Stimulated activated CD4-positive, alpha-beta T cell treated with anti-CD3 and anti-CD28 coated beads, Interleukin-4, amount 100 ng/mL, for 24 hours (primary cell): ENCODE measurements at regions not wholly inside any gene's neighbourhood (a gene's known extent, or its start where the extent isn't known, plus 50 kb on each side); places are given as distances from the start of the nearest gene placed in this dataset.

Source experiments
- DNase-seq: peaks from one replicate; pipeline ENCODE4 v3.0.0-alpha.2; 2020

DNA sequence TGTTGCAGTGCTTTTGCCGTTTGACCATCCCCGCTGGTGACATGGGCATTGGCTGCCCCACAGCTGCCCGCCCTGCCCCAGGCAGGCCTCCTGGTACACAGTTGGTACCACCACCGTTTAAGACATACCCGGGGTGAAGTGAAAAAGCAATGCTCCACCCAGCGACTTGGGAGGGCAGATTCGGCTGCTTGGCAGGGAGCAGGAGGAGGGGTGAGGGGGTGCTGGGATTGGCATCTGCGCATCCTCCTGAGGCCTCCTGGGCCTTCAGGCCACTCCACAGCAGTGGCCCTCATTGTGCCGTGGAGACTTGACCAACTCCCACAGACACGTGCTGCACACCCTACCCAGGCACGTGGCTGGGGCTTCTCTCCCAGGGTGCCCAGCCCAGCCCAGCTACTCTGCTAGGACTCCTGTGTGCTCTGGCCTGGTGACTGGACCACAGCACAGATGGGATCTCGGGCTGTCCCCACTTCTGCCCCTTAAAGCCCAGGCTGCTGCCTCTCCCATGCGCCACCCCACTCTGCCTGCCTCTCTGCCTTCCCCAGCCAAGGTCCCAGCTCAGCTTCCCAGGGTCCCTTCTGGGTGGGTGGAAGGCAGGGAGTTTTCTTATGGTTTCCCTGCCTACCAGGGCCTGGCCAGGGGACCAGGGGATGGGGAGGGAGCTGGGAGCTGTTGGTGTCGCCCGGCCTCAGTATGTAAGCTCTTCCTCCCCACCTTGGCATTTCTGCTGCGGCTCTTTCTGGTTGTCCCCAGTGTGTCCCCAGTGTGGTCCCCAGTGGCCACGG, 157.0 kb upstream of the HS6ST1 start:
- DNase-seq, result no peak

DNA sequence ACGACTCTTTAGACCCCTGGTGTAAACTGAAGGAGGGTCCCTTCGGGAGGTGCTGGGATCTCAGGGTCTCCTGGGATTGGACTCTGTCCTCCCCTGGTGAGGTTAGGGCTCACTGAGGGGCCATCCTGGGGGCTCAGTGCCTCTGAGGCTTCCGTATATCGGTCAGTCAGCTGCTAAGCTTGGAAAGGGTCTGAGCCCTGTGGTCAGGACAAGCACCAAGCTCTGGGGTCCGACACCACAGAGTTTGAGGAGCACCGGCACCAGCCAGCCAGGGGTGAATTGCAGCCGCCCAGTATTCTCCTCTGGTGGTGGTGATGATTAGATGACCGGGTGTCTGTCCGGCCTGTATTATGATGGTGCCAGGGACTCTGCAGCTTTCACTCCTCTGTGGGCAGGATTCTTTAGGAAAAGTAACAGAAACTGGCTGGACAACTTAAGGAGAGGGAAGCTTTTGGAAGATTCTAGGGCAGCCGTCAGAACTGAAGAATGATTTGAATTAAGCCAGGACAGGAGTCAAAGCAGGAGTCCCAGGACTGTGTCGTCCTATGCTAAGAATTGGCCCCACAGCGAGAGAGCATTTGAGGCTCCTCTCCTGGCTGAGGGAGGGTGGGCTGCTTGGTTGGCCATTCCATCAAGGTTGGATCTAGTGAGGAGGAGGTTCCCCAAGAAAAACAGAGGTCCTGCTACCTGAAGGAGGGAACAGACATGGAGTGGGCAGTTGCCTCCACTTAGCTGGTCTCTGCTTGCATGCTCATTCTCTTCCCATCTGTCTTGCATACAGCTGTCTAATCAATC, 158.6 kb upstream of the HS6ST1 start:
- DNase-seq, result no peak

DNA sequence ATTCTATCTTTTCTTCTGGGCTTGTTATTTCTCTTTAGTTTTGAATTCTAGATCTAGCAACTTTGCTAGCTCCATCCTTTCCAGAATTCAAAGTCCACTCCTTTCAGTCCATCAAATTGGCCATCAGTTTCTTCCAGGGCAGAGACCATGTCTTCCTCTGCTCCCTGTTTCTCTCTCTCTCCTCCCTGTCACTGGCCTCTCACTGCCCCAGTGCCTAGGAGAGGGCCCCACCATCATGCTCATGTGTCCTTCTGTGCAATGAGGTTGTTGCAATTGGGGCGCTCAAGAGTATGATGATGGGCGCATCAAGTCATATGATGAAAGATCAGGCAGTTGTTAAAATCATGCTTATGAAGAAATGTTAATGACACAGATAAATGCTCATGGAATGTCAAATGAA, 159.2 kb upstream of the HS6ST1 start:
- no peak for DNase-seq

DNA sequence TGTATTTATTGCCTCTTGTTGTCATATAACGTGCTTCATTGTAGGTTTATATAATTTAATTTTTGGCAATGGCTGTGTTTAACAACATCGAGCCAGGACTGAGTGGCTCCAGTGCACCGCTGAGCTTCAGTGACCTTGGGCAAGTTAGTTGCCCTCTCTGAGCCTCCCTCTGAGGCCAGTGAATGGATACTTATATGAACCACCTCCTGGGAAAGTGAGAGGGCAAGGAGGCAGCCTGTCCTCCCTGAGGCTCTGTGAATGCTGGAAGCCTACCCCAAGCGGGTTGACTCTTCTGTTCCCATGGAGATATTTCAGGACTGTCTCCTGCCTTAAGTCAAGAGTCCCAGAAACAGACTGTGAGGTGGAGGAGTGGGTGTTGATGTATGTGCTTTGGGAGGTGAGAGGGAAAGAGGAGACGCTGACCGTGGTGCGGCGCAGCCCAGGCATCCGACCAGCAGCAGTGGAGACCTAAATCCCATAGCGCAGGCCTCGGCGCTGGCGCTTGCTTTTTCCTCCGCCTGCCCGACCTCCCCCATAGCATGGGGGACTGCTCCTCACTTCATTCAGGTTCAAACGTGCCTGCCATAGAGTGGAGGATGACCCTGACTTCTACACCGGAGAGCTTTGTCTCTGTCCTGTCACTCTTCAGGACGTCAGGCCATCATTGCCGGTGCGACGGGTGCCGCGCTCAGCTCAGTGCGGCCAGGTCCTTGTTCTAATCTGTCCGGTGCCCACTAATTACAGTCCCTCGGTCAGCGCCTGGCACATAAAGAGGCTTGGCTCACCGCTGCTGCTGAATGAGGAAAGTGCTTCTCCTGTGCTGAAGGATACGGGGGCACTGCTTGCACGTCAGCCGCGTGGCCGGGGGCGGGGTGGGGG, 167.3 kb upstream of the HS6ST1 start:
- no peak for DNase-seq

DNA sequence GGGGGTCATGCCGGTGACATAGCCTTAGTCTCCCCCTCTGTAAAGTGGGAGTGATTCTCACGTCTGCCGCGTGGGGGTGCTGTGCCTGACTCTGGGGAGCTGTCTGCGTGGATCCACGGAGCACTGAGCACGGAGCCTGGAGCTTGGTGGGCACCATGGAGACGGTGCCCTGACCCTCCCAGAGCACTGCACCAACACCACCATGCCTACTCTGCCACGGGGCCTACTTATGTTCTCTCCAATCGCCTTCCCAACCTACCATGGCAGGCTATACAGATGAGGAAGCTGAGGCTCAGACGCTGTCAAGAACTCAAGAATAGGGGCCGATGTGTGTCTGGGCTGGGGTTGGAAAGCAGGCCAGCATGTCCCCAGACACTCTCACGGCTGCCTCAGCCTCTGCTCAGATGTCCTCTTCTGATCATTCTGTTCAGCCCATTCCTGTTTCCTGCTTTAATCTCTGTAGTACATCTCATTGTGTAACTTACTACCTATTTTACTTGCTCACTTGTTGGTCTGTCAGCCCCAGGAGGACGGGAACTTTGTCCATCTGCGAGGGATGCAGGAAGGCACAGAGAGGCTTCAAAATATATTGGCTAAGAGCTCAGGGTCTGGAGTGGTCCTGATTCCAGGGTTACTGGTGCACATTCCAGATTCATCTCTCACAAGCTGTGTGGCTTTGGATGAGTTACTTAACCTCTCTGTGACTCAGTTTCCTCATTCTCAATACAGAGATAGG, 168.1 kb upstream of the HS6ST1 start:
- DNase-seq, result no peak

DNA sequence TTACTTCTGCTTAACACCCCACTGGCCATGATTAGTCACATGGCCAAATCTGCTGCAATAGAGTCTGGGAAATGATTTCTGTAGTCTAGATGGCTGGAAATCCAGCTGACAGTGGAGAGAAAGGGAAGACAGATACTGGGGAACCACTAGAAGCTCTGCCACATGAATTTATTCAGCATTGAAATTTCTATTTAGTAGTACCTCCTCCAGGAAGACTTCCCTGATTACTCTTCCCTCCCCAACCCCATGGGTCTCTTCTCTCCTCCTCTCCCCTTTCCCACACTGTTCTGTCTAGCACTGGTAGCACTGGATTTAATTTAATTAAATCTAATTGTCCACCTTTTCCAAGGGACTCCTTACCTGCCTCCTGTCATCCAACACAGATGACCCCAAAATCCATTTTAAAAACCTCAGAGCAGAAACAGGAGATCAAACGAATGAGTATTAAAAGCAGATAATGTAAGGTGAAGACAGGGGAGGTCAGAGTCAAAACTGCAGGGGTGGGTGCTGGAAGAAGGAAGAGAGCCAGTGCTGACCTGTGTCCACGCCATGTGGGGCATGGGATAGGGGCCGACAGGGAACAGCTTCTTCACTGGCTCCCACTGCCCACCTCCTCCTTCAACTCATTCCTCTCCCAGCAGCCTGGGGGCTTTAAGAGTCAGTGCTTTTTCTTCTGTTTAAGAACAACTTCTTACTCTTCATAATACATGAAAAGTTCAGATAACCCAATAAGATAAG, 169.2 kb upstream of the HS6ST1 start:
- no peak for DNase-seq

DNA sequence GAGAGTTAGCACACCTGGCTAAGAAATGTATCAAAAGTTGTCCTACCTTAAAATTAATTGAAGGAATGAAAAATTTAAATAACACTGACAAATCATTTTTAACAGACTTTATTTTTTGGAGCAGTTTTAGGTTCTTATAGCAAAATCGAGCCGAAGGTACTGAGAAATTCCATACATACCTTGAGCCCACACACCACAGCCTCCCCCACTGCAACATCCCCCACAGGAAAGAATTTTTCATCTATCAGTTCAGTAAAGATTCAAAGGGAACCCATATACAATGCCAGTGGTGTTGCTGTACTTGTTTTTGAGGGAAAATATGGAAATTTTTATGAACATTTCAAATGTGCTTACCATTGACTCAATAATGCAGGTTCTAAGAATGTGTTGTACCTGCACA, 169.8 kb upstream of the HS6ST1 start:
- DNase-seq, result no peak

DNA sequence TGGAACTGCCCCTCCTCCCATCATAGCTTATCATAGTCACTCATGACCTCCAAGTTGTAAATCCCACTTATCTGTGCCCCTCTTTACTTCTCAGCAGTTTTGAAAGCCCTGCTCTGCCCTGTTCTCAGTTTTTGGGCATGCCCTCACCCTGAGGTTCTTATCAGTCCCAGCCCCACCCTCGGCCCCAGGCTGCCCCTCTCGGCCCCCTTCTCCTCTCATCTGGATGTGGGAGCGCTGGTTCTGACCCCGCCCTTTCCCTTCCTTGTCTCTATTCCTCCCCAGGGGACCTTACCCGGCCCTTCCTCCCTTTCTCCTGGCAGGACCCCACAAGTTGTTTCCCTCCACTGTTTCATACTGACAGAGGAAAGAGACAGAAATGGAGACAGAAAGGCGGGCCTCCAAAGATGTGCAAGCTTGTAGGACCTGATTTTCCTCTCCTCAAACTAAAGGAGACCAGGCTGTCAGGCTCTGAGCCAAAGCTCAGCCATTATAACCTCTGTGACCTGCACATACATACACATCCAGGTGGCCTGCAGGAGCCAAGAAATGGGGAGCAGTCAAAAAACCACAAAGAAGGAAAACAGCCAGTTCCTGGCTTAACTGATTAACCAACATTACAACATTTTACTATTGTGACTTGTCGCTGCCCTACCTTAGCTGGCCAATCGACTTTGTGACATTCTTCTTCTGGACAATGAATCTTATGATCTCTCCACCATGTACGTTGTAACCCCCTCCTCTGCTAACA, 171.0 kb upstream of the HS6ST1 start:
- no peak for DNase-seq

DNA sequence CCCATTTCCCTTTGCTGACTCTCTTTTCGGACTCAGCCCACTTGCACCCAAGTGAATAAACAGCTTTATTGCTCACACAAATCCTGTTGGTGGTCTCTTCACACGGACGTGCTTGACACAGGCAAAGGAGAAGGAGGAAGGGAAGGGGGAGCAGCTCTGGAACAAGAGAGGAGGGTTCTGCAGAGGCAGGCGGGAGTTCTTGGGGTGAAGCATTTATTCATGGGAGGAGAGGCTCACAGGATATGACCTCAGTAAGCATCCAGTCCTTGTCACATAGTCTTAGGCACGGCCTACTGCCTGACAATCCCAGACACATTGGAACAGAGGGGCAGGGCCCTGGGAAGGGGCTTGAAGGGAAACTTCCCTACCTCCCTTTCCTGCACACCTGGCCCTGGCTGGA, 171.7 kb upstream of the HS6ST1 start:
- DNase-seq, result no peak

DNA sequence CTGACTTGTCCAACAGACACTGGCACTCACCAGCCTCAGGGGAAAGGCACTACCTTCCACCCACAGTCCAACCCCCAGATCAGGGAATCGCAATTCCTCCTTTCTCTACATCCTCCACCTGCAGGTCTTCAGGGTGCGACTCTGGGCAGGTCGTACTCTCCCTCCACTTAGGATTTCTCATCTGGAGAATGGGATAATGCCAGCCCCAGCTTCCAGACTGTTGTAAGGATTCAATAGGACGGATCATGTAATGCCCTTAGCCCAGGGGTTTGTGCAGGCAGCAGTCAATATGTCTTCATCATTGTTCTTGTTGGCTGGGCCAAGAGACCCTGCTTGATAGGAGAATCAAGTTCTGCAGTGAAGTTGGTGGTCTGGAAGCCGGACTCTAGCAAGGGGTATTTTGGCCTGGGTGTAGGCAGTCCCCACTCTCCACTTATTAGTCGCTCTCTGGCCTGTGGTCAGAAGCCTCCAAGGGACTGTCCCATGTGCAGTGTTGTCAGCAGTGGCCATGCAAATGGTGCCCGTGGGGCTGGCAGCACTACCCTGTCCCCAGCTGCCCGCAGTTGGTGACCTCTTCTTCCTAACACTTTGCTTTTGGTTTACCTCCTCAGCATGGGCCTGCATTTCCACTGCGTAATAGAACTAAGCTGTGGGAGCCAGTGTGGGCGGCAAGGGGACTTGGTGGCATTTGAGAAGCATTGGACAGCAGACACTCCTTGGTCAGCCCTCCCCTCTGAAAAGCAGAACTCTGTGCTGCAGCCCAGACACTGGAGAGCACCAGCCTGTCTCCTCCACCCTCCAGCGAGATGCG, 172.4 kb upstream of the HS6ST1 start:
- DNase-seq, result no peak

DNA sequence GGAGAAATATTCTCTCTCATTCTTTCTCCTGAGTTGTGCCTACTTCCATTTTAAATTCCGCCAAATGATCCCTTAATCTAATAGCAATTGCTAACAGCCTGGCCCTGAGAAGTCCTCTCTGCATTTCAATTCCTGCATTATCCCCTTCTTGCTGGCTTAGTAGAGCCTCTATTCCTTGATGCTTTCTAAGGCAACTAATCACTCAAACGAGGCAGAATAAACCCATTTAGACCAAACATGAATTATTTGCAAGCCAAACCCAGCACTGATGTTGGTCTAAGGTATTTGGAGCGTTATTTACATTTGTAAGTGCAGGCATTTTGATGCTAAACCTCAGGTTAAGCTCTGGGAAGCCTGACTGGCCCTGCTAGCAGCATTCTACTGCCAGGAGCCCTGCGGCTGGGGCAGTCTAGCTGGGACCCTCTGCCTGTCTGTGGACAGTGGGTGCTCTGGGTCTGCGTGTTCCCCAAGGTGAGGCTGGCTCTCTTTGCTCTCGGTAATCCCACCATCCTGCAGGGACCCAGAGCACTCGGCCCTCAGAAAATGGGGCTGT, 173.1 kb upstream of the HS6ST1 start:
- DNase-seq, result no peak

DNA sequence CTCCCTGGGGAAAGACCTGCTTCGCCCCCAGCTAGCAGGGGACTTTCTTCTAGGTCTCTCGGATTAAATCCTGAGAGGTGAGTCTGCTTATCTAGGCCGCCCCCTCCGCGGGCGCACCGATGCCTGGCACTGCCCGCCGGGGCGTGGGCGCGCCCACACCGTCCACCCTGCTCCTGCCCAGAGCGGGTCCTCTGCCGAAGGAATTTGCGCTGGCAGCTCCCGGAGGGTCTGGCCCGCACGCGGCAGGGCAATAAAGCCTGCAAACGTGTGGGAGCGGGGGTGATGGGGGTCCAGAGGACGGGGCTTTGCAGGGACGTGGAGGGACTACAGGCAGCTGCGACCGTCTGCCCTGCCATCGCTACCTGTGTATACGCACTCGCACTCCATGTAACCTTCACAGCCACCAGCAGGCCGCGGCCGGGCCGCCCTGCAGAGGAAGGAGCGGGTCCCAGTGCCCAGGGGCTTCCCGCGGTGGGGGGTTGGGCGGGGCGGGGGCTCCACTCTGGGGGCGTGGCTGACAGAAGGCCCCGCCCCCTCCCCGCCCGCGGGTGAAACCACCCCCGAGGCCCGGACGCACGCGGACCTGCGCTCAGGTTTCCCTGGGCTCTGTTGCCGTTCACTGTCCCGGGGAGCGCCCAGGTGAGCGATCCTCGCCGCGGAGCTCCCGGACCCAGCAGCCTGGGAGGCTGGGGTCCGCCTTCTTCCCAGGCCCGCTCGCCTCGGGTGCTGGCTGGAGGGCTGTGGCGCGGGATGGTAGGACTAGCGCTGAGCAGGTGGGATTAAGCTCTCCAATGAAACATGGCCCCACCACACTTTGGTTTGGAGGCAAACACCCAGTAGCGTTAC, 174.5 kb upstream of the HS6ST1 start:
- DNase-seq, result no peak

DNA sequence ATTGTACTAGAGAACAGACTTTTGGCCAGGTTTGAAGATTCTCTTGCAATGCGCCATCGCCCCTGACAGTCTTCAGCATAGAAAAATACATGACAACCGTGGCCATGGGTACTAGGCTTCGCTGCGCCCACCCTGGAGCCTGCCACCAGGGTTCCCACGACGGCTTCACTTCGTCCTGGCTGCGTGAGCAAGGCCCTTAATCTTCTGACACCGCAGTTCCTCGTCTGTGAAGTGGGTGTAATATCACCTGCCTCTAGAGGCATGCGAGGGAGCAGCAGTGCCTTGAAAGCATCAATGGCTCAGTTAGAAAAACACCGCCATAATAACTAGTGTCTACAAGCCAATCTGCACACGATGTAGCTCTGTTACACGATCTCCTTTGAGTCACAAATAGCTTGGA, 175.2 kb upstream of the HS6ST1 start:
- DNase-seq, result no peak

DNA sequence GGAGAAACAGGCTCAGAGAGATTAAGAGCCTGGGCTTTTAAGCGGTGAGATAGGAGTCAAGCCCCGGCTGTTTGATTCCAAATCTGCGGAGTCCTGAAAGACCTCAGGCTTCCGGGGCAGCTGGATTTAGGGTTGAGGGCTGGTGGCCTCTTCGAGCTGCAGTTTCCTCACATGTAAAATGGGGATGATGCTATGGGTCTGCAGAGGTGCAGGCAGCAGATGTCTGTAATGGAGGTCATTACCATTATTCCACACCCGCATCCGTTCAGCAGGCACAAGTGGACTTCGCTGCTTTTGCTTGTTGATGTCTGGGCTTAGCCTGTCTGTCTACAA, 175.6 kb upstream of the HS6ST1 start:
- DNase-seq, result no peak

DNA sequence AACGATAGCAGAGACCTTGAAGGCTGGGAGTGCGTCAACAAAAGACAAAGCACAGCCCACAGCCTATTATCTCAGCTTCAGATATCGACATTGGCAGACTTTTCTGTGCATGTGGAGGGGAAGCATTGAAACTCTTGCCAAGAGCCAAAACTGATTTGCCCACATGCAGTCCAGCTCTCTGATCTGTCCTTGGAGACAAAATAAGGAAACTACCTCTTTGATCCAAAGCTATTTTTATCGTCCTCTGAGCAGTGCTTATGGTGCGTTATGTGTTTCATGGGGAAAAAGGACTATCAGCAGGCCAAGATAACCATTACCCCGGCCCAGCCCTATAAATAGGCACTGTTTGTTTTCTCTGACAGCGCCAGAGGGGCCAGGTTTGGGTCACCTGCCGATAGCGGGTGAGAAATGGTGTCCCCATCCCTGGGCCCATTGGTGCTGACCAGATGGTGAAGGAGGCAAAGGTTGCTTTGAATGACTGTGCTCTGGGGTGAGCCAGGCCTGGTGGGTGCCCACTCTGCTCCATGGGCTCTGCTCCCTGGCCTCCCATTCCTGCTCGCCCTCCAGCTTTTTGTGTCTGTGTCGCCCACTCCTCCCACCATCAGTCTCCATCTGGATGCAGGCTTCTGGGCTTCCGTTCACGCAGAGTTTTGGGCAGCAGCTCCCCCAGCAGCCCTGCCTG, 176.1 kb upstream of the HS6ST1 start:
- no peak for DNase-seq

DNA sequence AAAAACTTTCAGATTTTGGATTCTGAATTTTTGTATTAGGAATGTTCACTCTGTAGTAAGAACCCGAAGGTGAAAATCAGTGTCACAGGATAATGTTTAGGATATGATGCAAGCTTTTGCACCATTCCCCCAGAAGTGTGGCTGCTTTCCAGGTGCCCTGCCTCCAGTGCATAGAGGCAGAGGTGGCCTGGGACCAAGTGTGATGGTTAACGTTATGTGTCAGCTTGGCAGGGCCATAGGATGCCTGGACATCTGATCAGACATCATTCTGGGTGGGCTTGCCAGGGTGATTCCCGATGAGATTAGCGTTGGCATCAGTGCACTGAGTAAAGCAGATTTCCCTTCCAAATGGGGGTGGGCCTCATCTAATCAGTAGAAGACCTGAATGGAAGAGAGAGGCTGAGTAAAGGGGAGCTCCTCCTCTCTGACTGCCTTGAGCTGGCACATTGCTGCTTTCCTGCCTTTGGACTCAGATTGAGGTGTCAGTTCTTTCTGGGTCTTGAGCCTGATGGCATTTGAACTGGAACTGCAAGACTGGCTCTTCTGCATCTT, 177.4 kb upstream of the HS6ST1 start:
- DNase-seq, result no peak

DNA sequence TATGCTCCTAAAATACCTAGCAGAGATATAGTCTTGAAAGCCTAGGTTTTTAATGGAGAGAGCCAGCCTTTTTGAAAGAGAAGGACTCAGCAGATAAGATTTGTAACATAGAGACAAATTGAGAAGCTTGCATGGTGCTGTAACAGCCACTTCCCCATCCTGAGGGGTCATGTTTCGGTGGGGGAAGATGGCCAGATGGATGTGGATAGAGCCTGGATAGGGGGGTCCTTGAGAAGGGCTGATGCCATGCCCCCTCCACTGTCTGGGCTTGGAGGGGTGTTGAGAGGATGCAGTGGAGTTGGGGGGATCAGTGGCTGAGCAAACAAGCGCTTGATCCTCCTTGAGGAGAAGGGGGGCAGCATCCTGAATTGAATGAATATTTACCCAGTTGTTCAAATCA, 178.0 kb upstream of the HS6ST1 start:
- no peak for DNase-seq

DNA sequence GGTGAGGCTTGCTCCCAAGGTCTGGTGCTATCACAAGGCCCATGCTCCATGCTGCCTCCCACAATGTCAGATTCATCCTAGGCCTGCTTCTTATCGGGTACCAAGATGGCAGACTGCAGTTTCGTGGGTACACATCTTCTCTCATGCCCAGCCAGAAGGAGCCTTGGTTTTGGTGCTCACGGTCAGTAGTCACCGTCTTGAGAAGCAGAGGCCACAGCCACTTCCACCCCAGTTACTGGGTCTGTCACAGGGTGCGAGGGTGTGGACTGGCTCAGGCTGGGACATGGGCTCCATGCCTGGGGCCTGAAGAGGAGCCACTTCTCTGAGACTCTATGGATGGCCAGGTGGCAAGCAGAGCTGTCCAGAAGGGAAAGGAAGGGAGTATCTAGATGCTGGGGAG, 178.8 kb upstream of the HS6ST1 start:
- no peak for DNase-seq
